Activated CD4-positive, CD25-positive, alpha-beta regulatory T cell treated with anti-CD3 and anti-CD28 coated beads, Interleukin-2, amount 50 U/mL, for 24 hours (primary cell): ENCODE measurements at regions not wholly inside any gene's neighbourhood (a gene's known extent, or its start where the extent isn't known, plus 50 kb on each side); places are given as distances from the start of the nearest gene placed in this dataset.

Experiments used
- ATAC-seq, 2 donors: fragments of 150-1000 bp; cut with Tn5 transposase; one replicate each; pipeline ENCODE4 v1.10.0; 2021; ENCODE audit warnings: mild to moderate bottlenecking in 1 of 2, moderate library complexity in 1 of 2

GRCh38 chr1:115412733-115413132, 74.7 kb upstream of the NGF start:
- ATAC-seq = no peak

DNA sequence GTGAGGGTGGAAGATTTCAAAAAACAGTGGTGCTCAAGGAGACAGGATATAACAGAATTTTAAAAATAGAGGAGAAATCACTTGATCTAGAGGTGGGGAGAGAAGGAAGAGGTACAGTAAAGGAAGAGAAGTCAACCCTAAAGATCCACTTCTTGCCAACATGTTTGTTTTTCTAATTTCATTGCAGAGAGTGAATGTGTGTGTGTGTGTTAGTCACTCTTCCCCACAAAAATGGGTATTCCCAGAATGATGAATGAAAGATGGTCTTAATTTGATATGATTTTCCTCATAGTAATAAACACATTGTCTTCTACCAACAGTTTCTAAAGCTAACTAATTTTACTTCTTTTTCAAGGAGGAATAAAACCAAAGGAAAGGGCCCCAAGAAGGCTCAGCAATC, 74.2 kb upstream of the NGF start:
- ATAC-seq = no peak

GRCh38 chr1:115411371-115412063, 73.5 kb upstream of the NGF start:
- no peak for ATAC-seq

DNA sequence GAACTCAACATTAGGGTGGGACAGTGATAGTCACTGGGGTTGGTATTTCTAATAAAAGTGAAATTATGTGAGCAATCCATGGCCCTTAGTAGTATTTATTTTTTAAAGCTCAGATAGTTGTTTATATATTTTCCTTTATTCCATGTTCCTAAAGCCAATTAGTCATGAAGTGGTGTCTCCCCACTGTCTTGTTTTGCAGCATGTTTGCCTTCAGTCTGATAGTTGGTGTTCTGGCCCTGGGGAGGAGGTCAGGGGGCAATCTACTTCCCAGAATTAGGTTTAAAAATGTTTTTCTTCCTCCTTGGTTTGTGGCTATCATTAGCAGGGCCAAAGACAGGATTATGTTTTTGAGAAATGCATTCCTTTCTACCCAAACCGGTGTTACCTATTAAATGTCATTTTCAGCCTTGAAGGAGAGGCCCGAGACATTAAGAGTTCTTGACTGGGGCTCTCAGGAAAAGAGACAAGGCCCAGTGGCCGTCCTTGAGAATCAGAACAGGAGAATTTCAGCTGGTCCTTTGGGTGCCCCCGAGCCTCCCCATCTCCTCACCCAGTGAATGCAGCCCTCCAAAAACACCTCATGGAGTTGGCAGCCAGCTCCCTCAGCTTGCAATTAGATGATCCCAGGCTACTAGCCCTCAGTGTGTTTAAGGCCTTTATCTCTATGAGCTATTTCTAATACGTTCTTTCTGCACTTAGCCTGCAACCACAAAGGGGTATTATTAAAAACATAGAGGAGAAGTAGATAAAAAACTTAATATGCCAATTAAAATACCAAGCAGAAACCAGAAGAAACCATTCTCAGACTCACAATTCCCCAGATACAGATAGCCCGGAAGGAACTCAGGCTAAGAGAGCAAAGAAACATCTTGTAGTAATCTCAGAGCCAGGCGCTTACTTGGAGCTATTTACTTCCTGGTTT, 71.3 kb upstream of the NGF start:
- no peak for ATAC-seq

GRCh38 chr1:115408533-115408932, 70.5 kb upstream of the NGF start:
- ATAC-seq = no peak

DNA sequence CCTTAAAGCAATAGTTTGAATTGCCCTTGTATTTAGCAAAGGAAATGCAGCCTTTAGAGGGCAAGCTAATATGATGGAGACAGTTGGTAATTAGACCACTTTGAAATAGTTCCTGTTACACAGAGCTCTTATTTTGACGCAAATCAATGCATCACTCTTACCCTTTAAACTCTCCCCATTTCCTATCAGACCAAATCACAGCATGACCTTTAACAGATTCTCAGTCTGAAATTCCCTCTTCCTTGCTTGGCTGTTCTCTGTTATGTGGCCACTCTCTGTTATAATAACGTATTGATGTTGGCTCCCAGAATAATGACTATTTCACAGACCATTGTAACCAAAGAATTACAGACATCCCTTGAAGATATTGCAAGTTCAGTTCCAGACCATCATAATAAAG, 66.9 kb upstream of the NGF start:
- no peak for ATAC-seq

DNA sequence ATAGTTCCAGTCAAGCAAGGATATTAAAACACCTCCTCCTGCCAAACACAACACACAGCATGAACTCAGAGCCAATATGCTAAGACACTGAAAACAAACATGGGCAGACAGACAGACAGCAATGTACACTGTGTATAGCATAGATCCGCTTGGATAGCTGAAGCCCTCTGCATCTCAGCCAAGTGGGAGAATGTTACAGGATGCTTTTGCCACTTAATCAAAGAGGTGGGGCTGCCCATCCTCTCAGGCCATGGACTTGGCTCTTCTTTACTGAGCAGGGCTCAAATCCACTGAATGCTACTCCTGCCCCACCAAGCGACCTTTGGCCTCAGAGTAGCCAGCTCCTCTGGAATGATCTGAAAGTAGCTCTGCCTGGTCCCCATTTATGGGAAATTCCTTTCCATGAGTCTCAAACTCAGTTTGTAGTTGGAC, 64.7 kb upstream of the NGF start:
- ATAC-seq = no peak

GRCh38 chr1:115401676-115402075, 63.6 kb upstream of the NGF start:
- ATAC-seq = no peak

- no peak for ATAC-seq
Observed at GRCh38 chr1:115400891-115401290, 62.8 kb upstream of the NGF start.

DNA sequence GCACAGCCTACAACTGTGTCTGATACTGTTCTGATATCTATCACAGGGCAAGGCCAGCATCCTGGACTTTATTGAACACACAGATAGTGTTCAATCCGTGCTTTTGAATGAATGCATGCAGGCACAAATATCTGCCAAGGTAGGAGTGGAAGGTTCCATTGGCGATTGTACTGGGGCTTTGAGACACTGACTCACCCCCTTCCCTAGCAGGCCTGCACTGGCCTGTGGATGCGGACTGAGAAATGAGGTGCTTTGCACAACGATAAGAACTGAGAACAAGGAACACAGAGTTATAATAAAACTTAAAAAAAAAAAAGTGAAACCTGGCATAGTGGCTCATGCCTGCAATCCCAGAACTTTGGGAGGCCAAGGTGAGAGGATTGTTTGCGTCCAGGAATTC, 62.4 kb upstream of the NGF start:
- no peak for ATAC-seq

DNA sequence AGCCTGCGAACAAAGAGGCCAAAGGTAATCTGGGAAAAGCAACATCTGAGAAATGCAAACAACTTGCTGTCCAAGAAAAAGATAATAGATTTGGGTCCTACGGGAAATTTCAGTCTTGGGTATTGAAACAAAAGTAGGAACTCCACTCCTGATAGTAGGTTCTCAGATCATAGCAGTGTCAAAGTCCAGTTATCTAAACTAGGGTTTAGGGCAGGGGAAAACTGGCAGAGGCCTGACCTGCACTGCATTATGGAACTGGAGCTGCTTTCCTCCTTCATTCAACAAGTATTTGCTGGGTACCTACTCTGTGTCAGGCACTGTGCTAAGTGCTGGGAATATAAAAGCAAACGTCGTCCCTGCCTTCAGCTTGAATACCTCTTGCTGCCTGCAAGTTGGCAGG, 60.7 kb upstream of the NGF start:
- no peak for ATAC-seq
